SHP77 treated with DMSO at 0.1 percent for 48 hours (cell line): ENCODE measurements at regions not wholly inside any gene's neighbourhood (a gene's known extent, or its start where the extent isn't known, plus 50 kb on each side); places are given as distances from the start of the nearest gene placed in this dataset.

Experiments
- DNase-seq: peaks from one replicate; lab custom pipeline; 2025; lab: John Stamatoyannopoulos, UW

DNA sequence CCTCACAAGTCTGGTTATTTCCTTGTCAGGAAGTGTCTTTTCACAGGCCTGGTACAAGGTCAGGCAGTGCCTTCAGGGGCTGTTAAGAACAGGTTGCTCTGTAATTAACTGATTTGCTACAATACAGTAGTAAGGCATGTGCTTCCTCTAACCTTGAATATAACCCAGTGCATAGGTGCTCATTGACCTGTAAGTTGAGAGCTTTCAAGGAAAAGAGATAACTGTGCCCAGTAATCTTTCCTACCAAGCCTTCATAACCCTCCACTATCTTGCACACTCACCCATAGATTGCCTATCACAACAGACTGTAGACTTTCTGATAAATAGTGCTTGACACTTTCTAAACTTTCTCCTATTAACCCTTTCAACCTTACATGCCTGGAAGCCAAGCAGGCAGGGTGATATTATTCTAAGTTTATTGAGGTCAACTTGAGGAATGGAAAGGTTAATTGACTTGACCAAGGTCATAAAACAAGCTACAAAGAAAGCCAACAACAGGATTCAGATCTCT is 148.1 kb downstream of the PPARGC1A start:
- DNase-seq = no peak

DNA sequence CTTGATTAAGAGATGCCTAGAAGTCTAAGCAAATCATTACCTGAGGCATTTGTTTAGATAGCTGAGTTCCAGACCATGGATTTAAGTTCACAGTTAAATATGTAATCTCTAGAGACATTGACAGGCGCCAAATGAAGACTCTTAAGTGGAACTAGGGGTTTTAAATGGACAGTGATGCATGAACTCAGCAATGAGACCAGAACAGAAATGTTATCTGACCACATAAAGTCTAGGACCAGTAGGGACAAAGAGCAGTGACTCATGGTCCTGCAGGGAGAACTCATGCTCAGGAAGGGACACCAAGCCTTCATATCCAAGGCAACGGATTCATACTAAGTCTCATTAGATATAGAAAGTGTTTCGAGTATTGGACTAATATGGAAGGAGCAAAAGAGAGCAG is 152.3 kb downstream of the PPARGC1A start:
- DNase-seq = no peak

DNA sequence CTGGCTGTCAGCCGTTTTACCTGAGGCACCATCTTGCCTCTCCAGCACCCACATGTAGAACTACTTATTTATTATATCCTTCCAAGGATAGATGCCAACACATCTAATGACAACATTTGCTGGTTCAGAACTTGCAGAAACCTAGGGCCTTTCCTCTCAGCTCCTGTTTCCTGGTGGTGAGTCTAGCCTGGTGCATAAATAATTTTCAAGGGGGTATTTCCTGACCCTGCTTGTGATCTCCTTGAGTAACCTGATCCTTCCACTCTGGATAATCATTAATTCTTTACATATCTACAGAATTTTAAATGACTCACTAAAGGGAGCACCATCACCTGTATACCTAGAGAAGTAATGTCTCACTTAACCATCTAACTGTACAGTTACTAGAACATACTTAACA is 153.4 kb downstream of the PPARGC1A start:
- DNase-seq = no peak

DNA sequence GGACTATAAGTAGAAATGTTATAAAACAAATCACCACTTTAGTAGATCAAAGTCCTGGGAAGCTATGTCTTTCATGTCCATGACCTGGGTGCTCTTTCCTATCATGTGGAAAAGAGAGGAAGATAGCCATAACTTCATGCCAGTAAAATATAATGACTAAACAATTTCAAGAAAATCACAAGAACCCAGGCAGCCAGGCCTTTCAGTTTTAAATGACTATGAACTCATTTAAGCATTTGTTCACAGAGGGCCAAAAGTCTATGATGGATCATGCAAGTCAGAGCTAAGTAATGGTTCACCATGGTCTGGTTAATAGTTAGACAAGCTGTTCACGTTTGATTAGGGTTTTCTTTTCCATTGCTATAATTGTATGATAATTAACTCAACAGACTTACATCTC is 155.8 kb downstream of the PPARGC1A start:
- DNase-seq = no peak

DNA sequence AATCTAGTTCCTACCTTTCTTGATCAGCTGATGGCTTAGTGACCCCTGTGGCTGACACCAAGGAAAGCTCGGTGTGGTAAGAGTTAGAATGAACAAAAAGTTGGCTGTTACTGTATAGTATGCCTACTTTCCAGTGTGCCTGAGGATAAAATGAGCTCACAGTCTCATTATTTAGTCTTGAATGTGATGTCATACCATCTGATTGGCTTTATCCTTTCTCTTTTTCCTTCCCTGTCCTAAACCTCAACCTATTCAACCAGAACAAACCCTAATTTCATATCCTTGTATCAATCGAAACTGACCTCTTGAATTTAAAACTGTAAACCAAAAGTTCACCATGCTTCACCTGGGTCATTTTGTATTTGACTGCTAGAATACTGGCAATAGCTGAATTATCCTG is 156.4 kb downstream of the PPARGC1A start:
- no peak for DNase-seq

DNA sequence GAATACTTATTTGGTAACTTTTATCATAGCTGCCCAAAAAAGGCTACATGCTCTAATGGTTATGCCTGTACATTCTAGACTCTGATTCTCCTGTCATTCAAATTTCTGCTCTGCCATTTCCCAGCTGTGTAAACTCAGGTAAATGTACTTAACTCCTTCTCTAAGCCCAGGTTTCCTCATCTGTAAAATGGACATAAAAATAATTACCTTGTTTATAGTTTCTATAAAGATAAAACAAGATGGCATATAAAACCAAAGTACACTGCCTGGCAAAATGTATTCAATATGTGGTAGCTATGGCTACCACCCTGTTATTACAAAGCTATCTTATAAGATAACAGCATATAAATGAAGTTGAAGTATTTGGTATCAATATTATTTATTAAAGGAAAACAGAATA is 158.8 kb downstream of the PPARGC1A start:
- no peak for DNase-seq

DNA sequence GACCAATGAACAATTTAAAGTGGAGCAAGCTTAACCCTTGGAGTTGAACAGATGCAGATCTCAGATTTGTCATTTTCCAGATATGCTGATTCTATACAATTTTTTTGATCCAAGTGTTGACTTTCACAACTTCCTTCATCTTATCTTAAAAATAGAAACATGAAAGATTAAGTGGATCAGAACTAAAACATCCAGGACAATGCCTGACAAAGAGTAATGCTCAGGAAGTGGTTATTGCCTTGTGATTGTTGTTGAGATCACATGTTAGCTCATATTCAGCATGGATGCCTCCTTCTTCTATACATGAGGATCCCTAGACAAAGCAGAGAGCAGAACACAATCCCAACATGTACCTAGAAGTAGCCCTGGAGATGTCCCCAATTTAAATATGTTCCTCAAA is 160.9 kb downstream of the PPARGC1A start:
- no peak for DNase-seq

DNA sequence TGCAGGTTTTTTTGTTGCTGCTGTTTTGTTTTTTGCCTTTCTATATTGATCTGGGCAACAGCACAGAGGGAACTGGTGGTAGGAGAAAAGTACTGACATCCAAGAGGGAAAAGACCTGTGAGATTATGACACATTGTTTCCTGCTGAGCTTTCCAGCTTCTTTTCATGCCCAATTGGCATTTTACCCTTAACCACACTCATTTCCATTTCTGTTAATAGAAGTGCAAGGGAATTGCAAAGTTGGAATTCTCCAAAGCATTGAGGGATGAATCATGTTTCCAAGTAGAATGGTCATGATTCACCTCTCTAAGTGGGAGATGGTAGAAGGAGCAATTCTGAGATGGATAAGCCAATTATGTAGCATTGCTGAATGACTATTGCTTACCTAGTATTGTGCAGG is 161.5 kb downstream of the PPARGC1A start:
- no peak for DNase-seq

DNA sequence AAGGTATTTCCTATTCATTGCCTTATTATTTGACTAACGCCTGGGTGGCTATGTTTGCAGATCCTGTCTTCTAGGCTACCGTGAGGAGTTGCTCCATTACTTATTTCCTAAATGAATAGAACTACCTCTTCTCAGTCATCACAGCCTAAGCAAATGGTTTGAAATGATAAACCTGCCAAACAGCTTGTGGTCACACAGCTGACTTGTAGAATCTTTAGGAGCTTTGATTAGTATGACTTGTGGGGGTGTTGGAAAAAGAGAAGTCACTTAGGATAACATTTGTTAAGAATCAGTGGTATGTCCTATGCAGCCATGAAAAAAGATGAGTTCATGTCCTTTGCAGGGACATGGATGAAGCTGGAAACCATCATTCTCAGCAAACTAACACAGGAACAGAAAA is 169.3 kb downstream of the PPARGC1A start:
- DNase-seq = no peak

DNA sequence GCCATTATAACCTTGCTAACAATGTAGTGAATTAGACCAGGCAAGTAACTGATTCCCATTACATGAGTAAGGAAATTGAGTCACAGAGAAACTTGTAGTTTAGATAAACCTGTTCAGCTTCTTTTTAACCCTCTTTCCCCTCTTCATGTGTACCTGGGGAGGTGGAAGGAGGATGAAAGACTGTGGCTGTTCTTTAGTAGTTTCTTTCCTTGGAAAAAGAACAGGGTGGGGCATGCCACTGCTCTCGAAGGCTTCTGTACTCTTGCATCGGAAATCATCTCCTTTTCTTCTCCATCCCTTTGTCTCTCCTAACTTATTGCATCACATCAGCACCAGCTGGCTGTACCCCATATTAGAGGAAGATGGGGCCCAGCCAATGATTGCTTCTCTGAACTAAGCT is 171.4 kb downstream of the PPARGC1A start:
- no peak for DNase-seq

DNA sequence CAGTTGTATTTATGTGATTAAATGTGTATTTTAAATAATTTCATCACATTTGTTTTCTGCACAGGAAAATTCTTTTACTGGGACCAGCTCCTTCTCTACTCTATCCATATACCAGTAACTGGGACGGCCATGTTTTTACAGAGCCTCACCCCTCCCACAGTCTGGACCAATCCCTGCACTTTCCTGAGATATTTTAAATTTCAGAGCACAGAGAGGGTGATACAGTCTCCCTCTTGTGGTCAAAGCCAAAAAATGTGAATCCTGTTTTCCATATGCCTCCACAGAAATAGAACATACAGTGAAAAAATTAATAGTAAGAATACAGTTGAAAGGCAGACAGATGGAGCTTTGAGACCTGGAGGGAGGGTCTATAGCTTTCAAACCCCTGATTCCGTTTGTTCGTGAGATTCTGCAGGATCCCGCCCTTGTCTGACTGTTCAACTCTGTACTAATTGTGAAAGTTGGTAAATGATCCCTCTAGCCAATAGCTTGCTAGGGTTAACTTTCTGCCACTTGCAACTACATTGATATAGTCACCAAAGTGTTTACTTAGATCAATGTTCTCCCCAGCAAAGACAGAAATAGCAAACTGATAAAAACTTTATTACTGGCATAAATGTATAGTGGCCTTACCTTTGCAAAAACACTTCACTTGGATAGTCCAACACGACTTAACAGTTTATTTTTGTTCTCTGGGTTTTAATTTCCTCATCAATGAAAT is 172.2 kb downstream of the PPARGC1A start:
- DNase-seq = no peak

DNA sequence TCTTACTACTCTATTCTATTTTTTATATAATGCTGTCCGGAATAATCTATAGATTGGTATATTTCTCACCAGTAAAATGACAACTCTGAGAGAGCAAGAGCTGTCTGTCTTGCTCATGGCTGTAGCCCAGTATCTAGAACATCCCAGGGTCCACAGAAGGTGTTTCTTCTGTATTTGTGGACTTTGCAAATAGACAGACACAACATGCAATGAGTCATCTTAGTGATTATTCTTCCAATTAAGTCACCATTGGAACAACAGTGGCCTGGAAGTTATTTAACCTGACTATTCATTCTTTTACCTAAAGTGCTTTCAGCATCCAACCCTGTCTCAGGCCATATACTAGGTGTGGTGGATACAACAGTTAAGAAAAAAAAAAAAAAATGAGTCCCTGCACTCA is 179.5 kb downstream of the PPARGC1A start:
- DNase-seq = no peak

DNA sequence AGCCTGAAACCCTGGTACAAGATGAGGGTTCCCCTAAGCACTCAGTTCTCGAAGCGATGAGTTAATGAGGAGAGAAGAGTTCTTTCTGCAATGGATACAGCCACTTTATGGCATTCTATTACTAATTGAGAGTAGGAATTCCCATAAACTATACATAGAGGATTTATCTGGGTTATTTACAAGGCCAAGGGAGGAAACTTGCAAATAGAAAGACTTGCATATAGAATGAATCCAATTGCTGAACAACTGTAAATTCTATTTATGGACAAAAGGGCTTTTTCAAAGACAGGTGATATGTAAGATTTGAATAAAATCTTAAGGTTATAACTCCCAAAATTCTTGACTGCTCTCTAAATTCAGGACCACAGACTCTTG is 182.2 kb downstream of the PPARGC1A start:
- no peak for DNase-seq

DNA sequence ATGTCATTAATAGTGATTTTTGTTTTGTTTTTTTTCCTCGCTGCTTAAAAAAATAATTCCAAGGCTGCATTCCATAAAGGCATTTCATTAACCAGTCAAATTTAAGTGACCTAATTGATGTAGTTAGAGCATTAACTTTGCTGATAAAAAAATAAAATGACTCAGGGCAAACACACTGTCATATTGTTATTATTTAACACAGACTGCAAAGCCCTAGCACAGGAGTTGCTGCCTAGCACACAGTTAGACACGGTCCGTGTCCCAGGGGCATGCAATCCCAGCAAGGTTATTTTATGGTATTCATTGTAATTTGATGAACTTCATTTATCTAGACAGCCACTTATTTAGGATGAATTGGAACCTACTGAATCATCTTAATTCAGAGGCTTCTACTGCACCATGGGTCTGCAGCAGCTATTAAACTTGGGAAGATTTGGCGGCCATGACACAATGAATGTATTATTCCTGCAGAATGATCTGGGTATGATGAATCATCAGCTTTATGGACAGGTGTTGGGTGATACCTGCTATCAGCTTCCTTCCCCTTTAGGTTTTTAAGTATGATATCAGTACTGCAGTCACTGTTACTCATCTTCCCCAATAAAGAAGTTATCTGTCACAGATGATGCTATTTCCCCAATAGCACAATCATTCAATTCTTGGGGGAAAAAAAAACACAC is 182.7 kb downstream of the PPARGC1A start:
- no peak for DNase-seq

DNA sequence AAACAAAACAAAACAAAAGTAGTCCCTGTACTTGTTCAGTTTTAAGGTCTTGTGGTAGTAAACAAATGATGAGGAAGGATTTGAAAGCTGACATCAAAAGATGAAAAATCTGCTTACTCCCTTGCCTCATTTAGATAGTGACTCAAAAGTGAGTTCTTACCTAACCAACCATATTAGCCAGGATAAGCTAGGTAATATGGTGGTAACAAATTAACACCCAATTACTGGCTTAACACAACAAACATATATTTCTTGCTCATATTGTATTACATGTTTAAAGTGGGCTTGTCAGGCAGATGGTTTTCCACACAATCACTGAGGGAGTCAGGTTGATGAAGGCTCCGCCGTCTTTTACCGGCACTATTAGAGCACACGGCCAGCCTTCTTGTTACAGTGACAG is 189.7 kb downstream of the PPARGC1A start:
- no peak for DNase-seq

DNA sequence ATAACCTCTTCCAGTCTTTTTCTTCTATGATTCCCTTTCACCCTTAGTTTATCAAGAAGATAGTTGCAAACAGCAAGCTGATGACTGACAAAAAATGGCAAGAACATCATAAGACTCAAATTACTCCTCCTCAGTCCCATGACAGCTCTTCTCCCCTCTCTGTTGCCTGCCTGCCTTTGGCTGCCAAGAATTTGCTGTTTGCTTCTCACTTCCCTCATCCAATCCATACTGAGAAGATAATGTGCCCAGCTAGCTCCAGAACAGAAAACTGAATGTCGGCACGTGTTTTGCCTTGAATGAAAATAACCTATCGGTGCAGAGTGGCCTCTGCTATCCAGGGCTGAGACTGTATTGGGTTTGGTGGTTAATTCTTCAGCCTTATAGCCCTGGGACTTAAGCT is 192.1 kb downstream of the PPARGC1A start:
- DNase-seq = no peak

DNA sequence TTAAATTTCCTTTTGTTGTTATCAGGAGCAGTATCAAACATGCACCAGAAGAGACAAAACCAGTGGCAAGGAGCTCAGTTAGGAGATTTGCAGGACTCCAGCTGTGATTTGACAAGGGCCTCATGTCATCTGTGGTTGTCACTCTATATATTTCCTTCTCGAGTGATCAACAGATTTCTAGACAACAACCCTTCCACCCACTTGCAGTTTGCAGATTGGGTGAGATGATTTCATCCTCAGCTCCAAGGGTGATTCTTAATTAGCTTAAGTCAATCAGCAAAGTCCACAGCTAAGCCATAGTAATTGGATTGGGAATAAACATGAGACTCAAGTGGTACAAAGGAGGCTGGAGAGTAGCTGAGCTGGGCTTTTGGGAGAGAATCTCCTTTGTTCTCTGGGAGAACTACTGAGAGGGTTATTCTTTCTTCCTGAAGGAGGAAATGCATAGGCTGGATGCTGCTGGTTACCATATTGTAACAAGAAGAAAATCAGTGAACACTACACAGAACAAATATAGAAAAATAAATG is 192.8 kb downstream of the PPARGC1A start:
- DNase-seq = no peak

DNA sequence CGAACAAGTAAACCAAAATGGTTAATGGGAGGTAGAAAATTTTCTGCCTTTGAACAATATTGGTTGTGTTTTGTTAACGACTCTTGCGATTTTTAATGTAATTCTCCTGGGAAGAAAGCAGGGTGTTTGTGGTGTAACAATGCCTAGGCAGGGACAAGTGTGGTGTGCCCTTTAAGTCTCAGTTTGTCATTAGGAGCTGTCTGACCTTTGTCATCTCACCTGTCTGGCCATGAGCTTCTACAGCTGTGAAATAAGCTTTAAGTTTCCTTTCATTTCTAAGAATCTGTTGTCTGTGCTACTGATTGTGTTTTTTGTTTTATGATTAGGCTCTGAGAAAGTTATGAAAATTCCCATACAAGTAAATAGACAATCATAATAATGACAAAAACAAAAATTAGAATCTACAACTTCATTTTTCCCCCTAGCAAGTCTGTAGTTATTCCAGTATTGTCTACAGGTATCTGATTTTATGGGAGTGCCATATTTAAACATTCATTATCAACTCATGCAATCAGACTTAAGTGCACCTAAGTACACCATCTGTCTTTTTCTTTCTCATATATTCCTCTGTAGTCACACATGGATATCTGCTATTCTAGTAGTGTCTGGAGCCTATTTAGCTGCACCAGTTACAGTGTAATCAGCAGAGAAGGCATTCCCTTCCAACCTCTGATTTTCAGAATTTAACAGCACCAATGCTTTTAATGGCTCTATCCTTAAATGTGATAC is 203.5 kb downstream of the PPARGC1A start:
- DNase-seq = no peak

DNA sequence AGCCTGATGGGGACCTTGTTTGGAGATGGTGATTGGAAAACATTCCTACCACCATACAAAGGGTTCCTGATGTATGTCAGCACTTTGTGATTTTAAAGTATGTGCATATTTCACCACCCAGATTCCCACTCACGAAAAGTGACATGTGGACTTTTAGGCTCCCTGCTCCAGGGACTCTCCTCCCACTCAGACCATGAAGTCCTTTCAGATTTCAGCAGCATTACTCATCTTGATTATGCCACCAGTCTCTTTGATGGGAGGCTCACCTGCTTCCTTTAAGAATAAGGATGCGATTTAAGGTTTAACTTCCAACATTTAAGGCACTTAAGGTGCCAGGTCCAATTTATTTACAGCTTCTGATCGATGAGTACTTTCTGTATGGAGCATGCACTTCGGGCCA is 204.4 kb downstream of the PPARGC1A start:
- no peak for DNase-seq

DNA sequence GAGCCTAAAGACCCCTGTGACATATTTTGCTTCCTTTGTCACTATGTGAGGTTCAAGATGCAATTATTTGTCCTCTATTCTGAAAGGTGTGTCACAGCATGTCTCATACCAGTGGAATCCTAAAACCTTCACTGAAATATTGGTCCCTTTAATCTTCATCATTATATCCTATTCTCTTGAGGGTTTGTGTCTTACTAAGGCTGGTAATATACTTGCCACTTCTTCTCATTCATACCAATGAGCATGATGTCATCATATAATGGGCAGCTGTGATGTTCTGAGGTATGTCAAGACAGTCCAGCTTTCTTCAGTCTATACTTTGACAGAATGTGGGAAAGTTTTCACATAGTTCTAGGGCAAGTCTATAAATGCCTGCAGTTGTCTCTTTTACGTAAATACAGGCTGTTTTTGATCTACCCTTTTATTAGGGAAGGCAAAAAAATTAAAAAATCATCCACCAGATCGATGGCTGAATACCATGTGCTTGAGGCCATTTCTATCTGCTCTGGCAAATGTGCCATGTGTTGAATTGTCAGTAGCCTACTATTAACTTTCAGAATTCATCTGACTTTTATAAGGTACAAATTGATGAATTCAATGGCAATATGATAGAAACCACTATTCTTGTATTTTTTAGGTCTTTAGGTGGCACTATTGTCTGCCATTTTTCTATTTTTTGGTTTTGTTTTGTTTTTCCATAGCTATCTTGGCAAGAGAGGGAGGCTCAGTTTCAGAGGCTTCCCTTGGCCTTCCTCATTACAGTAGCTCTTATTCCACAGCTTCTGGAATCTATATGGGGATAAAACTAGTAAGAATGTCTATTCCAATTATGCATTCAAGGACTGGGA is 209.0 kb downstream of the PPARGC1A start:
- DNase-seq = no peak

DNA sequence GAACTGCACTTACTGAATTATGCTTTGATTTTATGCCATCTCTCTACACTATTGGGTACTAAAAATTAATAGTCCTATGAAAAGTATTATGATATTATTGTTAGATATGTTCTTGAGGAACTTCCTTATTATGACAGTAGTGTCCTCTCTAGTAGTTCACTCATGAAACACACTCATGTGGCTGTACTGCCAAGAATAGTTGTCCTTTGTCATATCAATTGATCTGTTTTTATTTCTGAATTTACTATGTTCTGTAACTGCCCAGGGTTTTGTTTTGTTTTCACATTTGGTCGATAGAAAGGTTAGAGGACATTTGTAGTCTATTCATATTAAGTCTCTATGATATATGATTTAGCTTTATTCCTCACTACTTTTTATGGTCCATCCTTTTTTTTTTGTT is 215.2 kb downstream of the PPARGC1A start:
- DNase-seq = no peak

DNA sequence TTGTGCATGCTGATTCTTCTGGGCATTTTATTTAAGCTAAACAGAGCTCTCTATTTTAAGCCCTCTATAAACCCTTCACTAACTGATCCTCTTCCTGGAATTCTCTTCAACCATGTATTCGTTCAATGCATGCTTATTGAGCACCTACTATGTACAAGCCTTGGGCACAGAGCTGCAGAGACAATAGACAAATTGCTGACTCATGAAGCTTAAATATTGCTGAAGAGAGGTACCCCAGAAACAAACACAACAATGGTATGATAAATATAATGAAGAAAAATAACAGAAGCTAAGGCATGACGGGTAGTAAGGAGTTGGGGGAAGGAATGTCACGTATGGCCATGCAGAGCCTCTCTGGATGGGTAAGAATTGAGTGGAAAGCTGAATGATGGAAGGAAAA is 222.2 kb downstream of the PPARGC1A start:
- DNase-seq = no peak
